ENCODE measurements at regions not wholly inside any gene's neighbourhood (a gene's known extent, or its start where the extent isn't known, plus 50 kb on each side); places are given as distances from the start of the nearest gene placed in this dataset.

- DNase-seq (ENCODE audit: low read depth) = no peak
- TF ChIP-seq CTCF (conservative IDR thresholded peaks at IDR 0.05; ENCODE audit: low read depth, low read length) = no peak
- no peak overlapping the region for H3K4me3 ChIP-seq (ENCODE audit: low read depth, low read length)
Observed at GRCh38 chr6:22227824-22228610, 68.8 kb downstream of the PRL start.

GRCh38 chr6:22231050-22231449, 65.8 kb downstream of the PRL start:
- H3K4me3 ChIP-seq (ENCODE audit: low read depth, low read length) = no peak overlapping the region
- no peak for DNase-seq (ENCODE audit: low read depth)
- TF ChIP-seq CTCF (conservative IDR thresholded peaks at IDR 0.05; ENCODE audit: low read depth, low read length) = no peak

GRCh38 chr6:22231616-22232015, 65.2 kb downstream of the PRL start:
- no peak for DNase-seq (ENCODE audit: low read depth)
- H3K4me3 ChIP-seq (ENCODE audit: low read depth, low read length) = no peak overlapping the region
- TF ChIP-seq CTCF (conservative IDR thresholded peaks at IDR 0.05; ENCODE audit: low read depth, low read length) = no peak

- no peak overlapping the region for H3K4me3 ChIP-seq (ENCODE audit: low read depth, low read length)
- DNase-seq (ENCODE audit: low read depth) = peak; percentile 92
- no peak for TF ChIP-seq CTCF (conservative IDR thresholded peaks at IDR 0.05; ENCODE audit: low read depth, low read length)
Observed at GRCh38 chr6:22236626-22237414, 60.0 kb downstream of the PRL start.

Measured in choroid plexus epithelial cell (primary cell).